ENCODE measurements at regions not wholly inside any gene's neighbourhood (a gene's known extent, or its start where the extent isn't known, plus 50 kb on each side); places are given as distances from the start of the nearest gene placed in this dataset.

DNA sequence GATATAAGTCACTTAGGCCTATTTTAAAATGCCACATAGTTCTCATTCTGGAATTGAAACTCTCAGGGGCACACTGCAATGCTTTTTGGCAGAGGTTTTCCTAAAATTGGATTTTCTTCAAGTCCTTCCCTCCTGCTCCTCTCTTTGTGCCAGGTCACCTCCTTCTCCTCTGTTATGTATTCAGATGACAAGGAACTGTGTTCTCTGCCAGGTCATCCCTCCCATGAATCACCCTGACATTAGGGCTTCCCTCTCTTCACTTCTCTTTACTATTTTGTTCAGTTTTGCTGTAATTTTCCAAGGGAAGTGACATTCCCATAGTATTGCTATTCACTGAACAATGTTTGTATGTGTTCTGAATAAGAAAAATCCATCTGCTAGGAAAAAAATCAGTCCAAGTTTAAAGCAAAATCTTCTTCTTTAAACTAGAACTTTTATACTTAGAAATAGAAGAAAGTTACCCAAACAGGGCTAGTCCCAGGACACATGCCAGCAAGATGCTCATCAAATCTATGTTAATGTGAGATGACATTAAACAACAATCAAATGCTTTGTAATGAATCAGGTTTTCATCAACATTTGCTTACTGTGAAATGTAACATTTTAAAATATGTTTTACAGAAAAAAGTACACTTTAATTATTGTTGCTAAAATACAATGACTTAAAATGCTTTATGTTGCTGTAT is 461.1 kb downstream of the MMUT start:
- no peaks in the 10 kb centered on the region for H3K9me3 ChIP-seq (ENCODE audit: control insufficient read depth, low read length)
- no peak overlapping the region for H2BK12ac ChIP-seq (ENCODE audit: low read length in 2 of 2)
- H3K9ac ChIP-seq (ENCODE audit: low read length) = peak overlapping the region; percentile 43
- H3K79me1 ChIP-seq (replicated peaks; ENCODE audit: low read length, poor library complexity, severe bottlenecking) = no peaks in the 10 kb centered on the region
- H2BK120ac ChIP-seq (ENCODE audit: low read depth, low read length) = no peak overlapping the region
- no peak overlapping the region for H2AFZ ChIP-seq (ENCODE audit: low read depth, low read length)
- H3K4ac ChIP-seq (ENCODE audit: low read depth in 1 of 2, low read length in 2 of 2) = no peak overlapping the region
- H2BK15ac ChIP-seq (ENCODE audit: low read depth, poor library complexity, severe bottlenecking) = no peak overlapping the region
- H3K36me3 ChIP-seq (ENCODE audit: control insufficient read depth in 1 of 2, insufficient read depth in 2 of 2, low read depth in 1 of 2, low read length in 2 of 2) = no peaks in the 10 kb centered on the region
- no peak overlapping the region for H4K8ac ChIP-seq (ENCODE audit: low read length)
- no peak overlapping the region for H3K4me2 ChIP-seq (ENCODE audit: low read length, poor library complexity, severe bottlenecking)
- H4K91ac ChIP-seq (ENCODE audit: low read length) = no peak overlapping the region
- peak; percentile 1 for DNase-seq
- H2AK5ac ChIP-seq (ENCODE audit: low read length, severe bottlenecking) = no peak overlapping the region
- H3K14ac ChIP-seq (ENCODE audit: low read length in 2 of 2) = no peak overlapping the region
- no peak overlapping the region for H3K27ac ChIP-seq (ENCODE audit: low read length, poor library complexity, severe bottlenecking)
- no peak overlapping the region for H3K4me3 ChIP-seq (ENCODE audit: insufficient read depth in 1 of 2, low read depth in 1 of 2, low read length in 2 of 2)
- H2BK5ac ChIP-seq (ENCODE audit: low read depth, low read length, poor library complexity, severe bottlenecking) = no peak overlapping the region
- no peak overlapping the region for H3K23ac ChIP-seq (ENCODE audit: low read length in 2 of 2)
- no peaks in the 10 kb centered on the region for H3K27me3 ChIP-seq (ENCODE audit: control insufficient read depth in 1 of 2, insufficient read depth in 1 of 2, low read length in 2 of 2)
- H3K4me1 ChIP-seq (ENCODE audit: control insufficient read depth, insufficient read depth, low read depth, low read length) = no peaks in the 10 kb centered on the region
- H3K18ac ChIP-seq (ENCODE audit: low read depth in 1 of 2, low read length in 2 of 2) = no peak overlapping the region

DNA sequence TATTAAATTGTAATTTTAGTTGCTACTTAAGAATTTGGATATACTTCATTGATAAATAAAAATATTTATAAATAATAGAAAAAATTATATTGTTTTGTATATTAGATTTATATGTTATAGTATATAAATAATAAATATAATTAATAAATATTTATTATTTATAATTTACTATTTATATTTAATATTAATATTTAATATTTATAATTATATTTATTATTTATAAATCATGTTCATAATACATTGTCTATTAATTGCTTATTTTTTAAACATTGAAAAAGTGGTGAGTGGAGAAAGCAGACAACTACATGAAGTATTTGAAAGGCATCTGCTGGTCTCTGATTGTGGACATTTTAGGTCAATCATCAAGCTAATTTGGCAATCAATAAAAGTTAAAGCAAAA is 464.5 kb downstream of the MMUT start:
- no peak overlapping the region for H3K18ac ChIP-seq (ENCODE audit: low read depth in 1 of 2, low read length in 2 of 2)
- no peak overlapping the region for H3K9ac ChIP-seq (ENCODE audit: low read length)
- H2BK15ac ChIP-seq (ENCODE audit: low read depth, poor library complexity, severe bottlenecking) = no peak overlapping the region
- no peak overlapping the region for H3K23ac ChIP-seq (ENCODE audit: low read length in 2 of 2)
- no peak overlapping the region for H2BK120ac ChIP-seq (ENCODE audit: low read depth, low read length)
- H3K4me1 ChIP-seq (ENCODE audit: control insufficient read depth, insufficient read depth, low read depth, low read length) = no peaks in the 10 kb centered on the region
- H3K79me1 ChIP-seq (replicated peaks; ENCODE audit: low read length, poor library complexity, severe bottlenecking) = no peaks in the 10 kb centered on the region
- no peak overlapping the region for H2AFZ ChIP-seq (ENCODE audit: low read depth, low read length)
- no peak overlapping the region for H3K4me2 ChIP-seq (ENCODE audit: low read length, poor library complexity, severe bottlenecking)
- no peak overlapping the region for H2AK5ac ChIP-seq (ENCODE audit: low read length, severe bottlenecking)
- peaks cover 2% of the 10 kb centered on the region for H3K9me3 ChIP-seq (ENCODE audit: control insufficient read depth, low read length)
- H3K36me3 ChIP-seq (ENCODE audit: control insufficient read depth in 1 of 2, insufficient read depth in 2 of 2, low read depth in 1 of 2, low read length in 2 of 2) = no peaks in the 10 kb centered on the region
- H3K27me3 ChIP-seq (ENCODE audit: control insufficient read depth in 1 of 2, insufficient read depth in 1 of 2, low read length in 2 of 2) = no peaks in the 10 kb centered on the region
- H3K4me3 ChIP-seq (ENCODE audit: insufficient read depth in 1 of 2, low read depth in 1 of 2, low read length in 2 of 2) = no peak overlapping the region
- no peak overlapping the region for H3K27ac ChIP-seq (ENCODE audit: low read length, poor library complexity, severe bottlenecking)
- no peak overlapping the region for H3K14ac ChIP-seq (ENCODE audit: low read length in 2 of 2)
- no peak overlapping the region for H3K4ac ChIP-seq (ENCODE audit: low read depth in 1 of 2, low read length in 2 of 2)
- no peak overlapping the region for H4K8ac ChIP-seq (ENCODE audit: low read length)
- DNase-seq = no peak
- H2BK12ac ChIP-seq (ENCODE audit: low read length in 2 of 2) = no peak overlapping the region
- no peak overlapping the region for H4K91ac ChIP-seq (ENCODE audit: low read length)
- H2BK5ac ChIP-seq (ENCODE audit: low read depth, low read length, poor library complexity, severe bottlenecking) = no peak overlapping the region

DNA sequence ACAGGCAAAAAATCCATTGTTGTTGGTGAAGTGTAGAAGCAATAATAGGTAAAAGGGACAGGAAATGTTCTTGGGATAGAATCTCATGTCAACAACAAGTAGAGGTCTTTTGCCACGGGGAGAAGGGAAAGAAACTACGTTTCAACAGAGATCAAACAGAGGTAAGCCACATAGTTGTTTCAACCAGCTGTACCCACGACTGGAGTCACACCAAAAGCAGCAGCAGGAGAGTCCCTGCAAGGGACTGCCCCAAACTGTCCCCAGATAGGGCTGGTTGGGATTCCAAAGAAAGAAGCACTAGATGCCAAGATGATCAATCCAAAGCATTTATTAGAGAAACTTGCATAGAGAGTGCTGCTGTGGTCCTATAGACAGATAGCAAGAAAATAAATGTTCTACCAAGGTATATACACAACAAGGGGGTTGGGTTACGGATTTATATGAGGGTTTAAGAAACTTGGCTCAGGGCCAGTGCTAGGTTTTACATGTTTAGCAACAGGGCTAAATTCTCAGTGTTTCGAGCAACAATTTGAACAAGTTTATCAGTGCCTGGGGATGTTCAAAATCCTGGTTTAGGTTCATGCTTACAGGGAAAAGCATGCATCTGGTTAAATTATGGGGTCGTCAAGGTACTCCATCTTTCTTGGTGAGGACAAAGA is 466.5 kb downstream of the MMUT start:
- Histone ChIP-seq H2BK12ac (ENCODE audit: low read length in 2 of 2) (no peak overlapping the region), H3K4me1 (ENCODE audit: control insufficient read depth, insufficient read depth, low read depth, low read length) (no peaks in the 10 kb centered on the region), H3K9me3 (ENCODE audit: control insufficient read depth, low read length) (peaks cover 2% of the 10 kb centered on the region), H3K4ac (ENCODE audit: low read depth in 1 of 2, low read length in 2 of 2) (no peak overlapping the region), H3K4me3 (ENCODE audit: insufficient read depth in 1 of 2, low read depth in 1 of 2, low read length in 2 of 2) (no peak overlapping the region), H3K4me2 (ENCODE audit: low read length, poor library complexity, severe bottlenecking) (no peak overlapping the region), H3K27ac (ENCODE audit: low read length, poor library complexity, severe bottlenecking) (no peak overlapping the region), H3K14ac (ENCODE audit: low read length in 2 of 2) (no peak overlapping the region), H2BK15ac (ENCODE audit: low read depth, poor library complexity, severe bottlenecking) (no peak overlapping the region), H2AFZ (ENCODE audit: low read depth, low read length) (no peak overlapping the region), H4K91ac (ENCODE audit: low read length) (no peak overlapping the region), H2BK5ac (ENCODE audit: low read depth, low read length, poor library complexity, severe bottlenecking) (no peak overlapping the region), H3K36me3 (ENCODE audit: control insufficient read depth in 1 of 2, insufficient read depth in 2 of 2, low read depth in 1 of 2, low read length in 2 of 2) (no peaks in the 10 kb centered on the region), H3K79me1 (replicated peaks; ENCODE audit: low read length, poor library complexity, severe bottlenecking) (no peaks in the 10 kb centered on the region), H3K9ac (ENCODE audit: low read length) (no peak overlapping the region), H3K18ac (ENCODE audit: low read depth in 1 of 2, low read length in 2 of 2) (no peak overlapping the region), H4K8ac (ENCODE audit: low read length) (no peak overlapping the region), H3K23ac (ENCODE audit: low read length in 2 of 2) (no peak overlapping the region), H2BK120ac (ENCODE audit: low read depth, low read length) (no peak overlapping the region), H3K27me3 (ENCODE audit: control insufficient read depth in 1 of 2, insufficient read depth in 1 of 2, low read length in 2 of 2) (no peaks in the 10 kb centered on the region), H2AK5ac (ENCODE audit: low read length, severe bottlenecking) (no peak overlapping the region)
- WGBS = 81% methylated on average over 6 of the region's 6 CpGs
- DNase-seq = no peak

DNA sequence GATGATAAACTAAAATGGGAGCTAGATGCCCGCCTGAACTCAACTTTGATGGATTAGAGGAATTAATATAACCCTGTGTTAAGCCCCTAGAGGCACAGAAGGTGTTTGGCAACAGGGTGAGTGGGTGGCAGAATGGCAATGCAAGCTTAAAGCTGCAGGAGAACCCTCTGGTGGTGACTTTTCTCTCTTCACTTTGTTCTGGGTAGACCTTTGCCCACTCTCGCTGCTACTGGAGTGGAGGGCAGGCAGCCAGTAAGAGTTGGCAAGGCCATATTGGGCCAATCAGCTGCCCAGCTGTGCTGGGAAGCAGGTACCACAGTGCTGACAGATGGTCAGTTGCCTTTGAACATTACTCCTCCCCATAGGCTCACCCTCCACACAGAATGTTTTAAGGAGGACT is 468.2 kb downstream of the MMUT start:
- Histone ChIP-seq H3K9me3 (ENCODE audit: control insufficient read depth, low read length) (peaks cover 8% of the 10 kb centered on the region), H2AFZ (ENCODE audit: low read depth, low read length) (peak overlapping the region; percentile 42), H3K4me3 (ENCODE audit: insufficient read depth in 1 of 2, low read depth in 1 of 2, low read length in 2 of 2) (no peak overlapping the region), H3K4ac (ENCODE audit: low read depth in 1 of 2, low read length in 2 of 2) (no peak overlapping the region), H2BK12ac (ENCODE audit: low read length in 2 of 2) (no peak overlapping the region), H3K18ac (ENCODE audit: low read depth in 1 of 2, low read length in 2 of 2) (peak overlapping the region in 1 of 2 experiments; percentile 24), H3K9ac (ENCODE audit: low read length) (no peak overlapping the region), H3K4me2 (ENCODE audit: low read length, poor library complexity, severe bottlenecking) (no peak overlapping the region), H3K27ac (ENCODE audit: low read length, poor library complexity, severe bottlenecking) (no peak overlapping the region), H3K27me3 (ENCODE audit: control insufficient read depth in 1 of 2, insufficient read depth in 1 of 2, low read length in 2 of 2) (no peaks in the 10 kb centered on the region), H3K23ac (ENCODE audit: low read length in 2 of 2) (no peak overlapping the region), H3K4me1 (ENCODE audit: control insufficient read depth, insufficient read depth, low read depth, low read length) (no peaks in the 10 kb centered on the region), H2AK5ac (ENCODE audit: low read length, severe bottlenecking) (no peak overlapping the region), H3K36me3 (ENCODE audit: control insufficient read depth in 1 of 2, insufficient read depth in 2 of 2, low read depth in 1 of 2, low read length in 2 of 2) (no peaks in the 10 kb centered on the region), H2BK5ac (ENCODE audit: low read depth, low read length, poor library complexity, severe bottlenecking) (no peak overlapping the region), H4K91ac (ENCODE audit: low read length) (no peak overlapping the region), H2BK15ac (ENCODE audit: low read depth, poor library complexity, severe bottlenecking) (no peak overlapping the region), H3K79me1 (replicated peaks; ENCODE audit: low read length, poor library complexity, severe bottlenecking) (no peaks in the 10 kb centered on the region), H3K14ac (ENCODE audit: low read length in 2 of 2) (no peak overlapping the region), H2BK120ac (ENCODE audit: low read depth, low read length) (no peak overlapping the region), H4K8ac (ENCODE audit: low read length) (no peak overlapping the region)
- WGBS = 60% methylated on average over 2 of the region's 2 CpGs
- DNase-seq = no peak
